GM12892 (cell line): ENCODE measurements at regions not wholly inside any gene's neighbourhood (a gene's known extent, or its start where the extent isn't known, plus 50 kb on each side); places are given as distances from the start of the nearest gene placed in this dataset.

Source experiments
- POLR2A ChIP-seq: IDR thresholded peaks from 2 replicates; pipeline ENCODE4 v1.6.1; 2011; ENCODE audit warnings: low read depth, low read length, control low read depth
- POLR2AphosphoS5 ChIP-seq: IDR thresholded peaks from 2 replicates; pipeline ENCODE4 v1.6.1; 2011; ENCODE audit warnings: low read depth, low read length, control low read depth

DNA sequence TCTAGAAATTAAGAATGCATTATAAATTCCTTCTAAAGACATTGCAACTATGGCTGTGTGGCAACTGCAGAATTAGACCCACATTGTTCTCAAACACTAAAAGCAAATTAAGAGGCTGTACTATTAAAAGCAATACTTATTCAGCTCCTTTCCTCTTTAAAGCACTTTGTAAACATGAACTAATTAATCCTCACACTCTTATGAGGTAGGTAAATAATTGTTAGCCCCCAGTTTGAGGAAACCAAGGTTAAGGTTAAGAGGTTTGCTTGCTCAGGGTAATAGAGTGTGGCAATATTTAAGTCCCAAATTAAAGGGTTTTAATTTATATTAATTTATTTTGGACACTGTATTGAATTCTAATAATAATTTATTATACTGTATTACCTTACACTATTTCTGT lies 553.8 kb downstream of the LRRIQ3 start:
- no peak for TF ChIP-seq POLR2A
- TF ChIP-seq POLR2AphosphoS5 = no peak
